ENCODE measurements at regions not wholly inside any gene's neighbourhood (a gene's known extent, or its start where the extent isn't known, plus 50 kb on each side); places are given as distances from the start of the nearest gene placed in this dataset.

DNA sequence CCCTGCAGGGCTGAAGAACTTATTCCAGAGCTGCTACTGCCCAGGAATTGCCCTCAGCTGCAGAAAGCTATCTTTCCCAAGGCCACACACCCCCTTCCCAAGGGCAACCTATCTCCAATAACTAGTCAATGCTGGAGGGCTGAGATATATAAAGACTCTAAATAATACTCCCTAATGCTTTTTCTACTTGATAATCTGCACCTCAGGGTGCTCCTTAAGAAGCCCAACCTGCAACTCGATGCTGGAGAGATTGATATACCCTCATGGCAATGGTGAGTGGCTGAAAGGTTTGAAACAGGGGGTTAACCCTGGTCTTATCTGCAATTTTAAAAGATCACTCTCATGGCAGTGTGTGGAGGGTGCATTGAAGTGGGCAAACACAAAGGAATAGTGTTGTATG is 142.7 kb upstream of the APC start:
- TF ChIP-seq, protein P1, sequence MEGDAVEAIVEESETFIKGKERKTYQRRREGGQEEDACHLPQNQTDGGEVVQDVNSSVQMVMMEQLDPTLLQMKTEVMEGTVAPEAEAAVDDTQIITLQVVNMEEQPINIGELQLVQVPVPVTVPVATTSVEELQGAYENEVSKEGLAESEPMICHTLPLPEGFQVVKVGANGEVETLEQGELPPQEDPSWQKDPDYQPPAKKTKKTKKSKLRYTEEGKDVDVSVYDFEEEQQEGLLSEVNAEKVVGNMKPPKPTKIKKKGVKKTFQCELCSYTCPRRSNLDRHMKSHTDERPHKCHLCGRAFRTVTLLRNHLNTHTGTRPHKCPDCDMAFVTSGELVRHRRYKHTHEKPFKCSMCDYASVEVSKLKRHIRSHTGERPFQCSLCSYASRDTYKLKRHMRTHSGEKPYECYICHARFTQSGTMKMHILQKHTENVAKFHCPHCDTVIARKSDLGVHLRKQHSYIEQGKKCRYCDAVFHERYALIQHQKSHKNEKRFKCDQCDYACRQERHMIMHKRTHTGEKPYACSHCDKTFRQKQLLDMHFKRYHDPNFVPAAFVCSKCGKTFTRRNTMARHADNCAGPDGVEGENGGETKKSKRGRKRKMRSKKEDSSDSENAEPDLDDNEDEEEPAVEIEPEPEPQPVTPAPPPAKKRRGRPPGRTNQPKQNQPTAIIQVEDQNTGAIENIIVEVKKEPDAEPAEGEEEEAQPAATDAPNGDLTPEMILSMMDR (IDR thresholded peaks at IDR 0.05) = no peak
- no peak for TF ChIP-seq POLR2A (IDR thresholded peaks at IDR 0.05)
